CD4-positive, alpha-beta T cell treated with Interleukin-2 at 100 ng/mL for 4 hours (primary cell): ENCODE measurements at regions not wholly inside any gene's neighbourhood (a gene's known extent, or its start where the extent isn't known, plus 50 kb on each side); places are given as distances from the start of the nearest gene placed in this dataset.
"Not testable (repeated sequence)": the region's sequence is repeated elsewhere in the genome, so short reads cannot be mapped to it uniquely, and the experiment has no call there.

Experiments used
- DNase-seq: peaks from one replicate; pipeline ENCODE4 v3.0.0-alpha.2; 2020; ENCODE audit warnings: low spot score

GRCh38 chr21:18826562-18826961 lies 423.0 kb upstream of the TMPRSS15 start:
- no peak for DNase-seq

DNA sequence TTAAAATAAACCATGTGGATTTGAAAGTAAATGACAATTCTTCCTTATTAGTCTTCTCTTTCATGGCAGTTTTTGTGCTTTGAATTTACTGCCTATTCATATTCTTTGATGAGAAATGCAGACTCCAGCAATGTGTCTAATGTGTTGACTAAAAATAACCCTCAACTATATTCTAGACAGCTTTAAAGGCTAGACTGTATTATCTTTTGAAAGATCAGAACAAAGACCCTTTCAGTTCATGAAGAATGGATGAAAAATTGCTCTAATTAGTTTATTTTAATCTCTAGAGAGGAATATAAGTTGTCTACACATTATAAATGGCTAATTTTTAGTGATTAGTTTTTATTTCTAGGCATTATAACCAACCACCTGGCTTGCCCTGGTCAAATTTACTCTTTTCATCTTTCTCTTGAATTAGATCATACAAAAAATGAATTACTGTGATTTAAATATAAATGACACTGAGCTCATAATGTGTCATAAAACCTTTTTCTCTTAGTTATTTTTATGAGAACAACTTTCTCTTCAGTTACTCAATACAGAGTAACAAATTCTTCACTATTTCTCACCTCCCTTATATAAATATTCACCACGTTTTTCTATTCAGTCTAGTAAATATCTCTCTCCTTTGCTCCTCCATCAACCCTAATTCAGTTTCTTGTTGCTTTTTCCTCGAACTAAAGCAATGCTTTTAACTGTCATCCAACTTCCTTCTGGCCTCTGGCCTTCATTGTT lies 428.5 kb upstream of the TMPRSS15 start:
- DNase-seq = no peak

DNA sequence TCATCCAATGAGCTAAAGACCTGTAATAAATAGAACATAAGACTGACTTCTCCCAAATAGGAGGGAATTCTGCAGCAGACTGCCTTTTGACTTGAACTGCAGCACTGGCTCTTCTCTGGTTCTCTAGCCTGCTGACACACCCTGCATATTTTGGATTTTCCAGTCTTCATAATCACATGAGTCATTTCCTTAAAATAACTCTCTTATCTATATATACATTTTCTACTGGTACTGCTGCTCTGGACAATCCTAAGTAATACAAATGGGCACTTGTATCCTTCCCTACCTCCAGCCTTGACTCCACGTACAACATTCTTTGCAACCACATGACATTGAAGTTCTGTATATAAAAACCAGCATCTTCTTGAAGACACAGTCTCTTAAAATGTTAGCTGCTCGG lies 429.4 kb upstream of the TMPRSS15 start:
- no peak for DNase-seq

DNA sequence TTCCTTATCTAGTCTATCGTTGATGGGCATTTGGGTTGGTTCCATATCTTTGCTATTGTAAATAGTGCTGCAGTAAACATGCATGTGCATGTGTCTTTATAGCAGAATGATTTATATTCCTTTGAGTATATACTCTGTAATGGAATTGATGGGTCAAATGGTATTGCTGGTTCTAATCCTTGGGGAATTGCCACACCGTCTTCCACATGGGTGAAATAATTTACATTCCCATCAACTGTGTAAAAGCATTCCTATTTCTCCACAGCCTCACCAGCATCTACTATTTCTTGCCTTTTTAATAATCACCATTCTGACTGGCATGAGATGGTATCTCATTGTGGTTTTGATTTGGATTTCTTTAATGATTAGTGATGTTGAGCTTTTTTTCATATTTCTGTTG lies 430.5 kb upstream of the TMPRSS15 start:
- not testable (repeated sequence) for DNase-seq

- DNase-seq = no peak
These were observed 436.7 kb upstream of the TMPRSS15 start for GRCh38 chr21:18840239-18840638.

GRCh38 chr21:18857606-18858005 lies 454.0 kb upstream of the TMPRSS15 start:
- DNase-seq = not testable (repeated sequence)

GRCh38 chr21:18869104-18869503 lies 465.5 kb upstream of the TMPRSS15 start:
- DNase-seq = no peak

DNA sequence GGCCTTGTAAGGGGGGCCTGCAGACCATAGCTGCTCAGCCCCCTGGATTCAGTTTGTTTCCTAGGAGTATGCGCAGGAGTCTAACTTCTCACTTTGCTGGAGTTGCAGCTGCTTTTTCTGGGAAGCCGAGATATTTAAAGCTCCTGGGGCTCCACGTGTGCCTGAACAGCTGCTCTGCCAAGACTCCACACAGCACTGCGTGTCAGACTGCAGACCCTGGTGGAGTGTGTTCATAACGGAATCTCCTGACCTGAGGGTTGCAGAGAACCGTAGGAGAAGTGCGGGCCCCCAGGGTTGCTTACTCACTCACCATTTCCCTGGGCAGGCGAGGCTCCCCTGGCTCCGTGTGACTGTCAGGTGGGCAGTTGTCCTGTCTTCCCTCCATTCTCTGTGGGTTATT lies 474.3 kb upstream of the TMPRSS15 start:
- no peak for DNase-seq

GRCh38 chr21:18887922-18888602 lies 484.5 kb upstream of the TMPRSS15 start:
- DNase-seq = no peak

DNA sequence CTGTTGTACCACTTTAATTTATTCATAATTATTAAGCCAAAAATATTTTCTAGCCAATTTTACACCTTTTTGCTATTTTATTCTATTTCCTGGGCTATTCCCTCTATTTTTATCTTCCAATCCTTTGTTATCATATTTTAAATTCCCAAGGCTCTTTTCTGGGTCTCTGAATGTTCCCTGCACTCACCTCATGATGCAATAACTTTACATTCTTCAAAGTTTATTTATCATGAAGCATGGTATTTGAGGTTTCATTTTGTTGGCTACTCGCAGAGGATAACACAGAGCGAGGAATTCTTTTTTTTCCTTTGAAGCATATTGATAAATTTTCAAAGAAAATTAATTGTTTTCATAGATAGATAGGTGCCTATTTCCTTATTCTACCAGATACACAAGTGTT lies 489.8 kb upstream of the TMPRSS15 start:
- no peak for DNase-seq

GRCh38 chr21:18894387-18894786 lies 490.8 kb upstream of the TMPRSS15 start:
- DNase-seq = no peak

GRCh38 chr21:18899261-18899660 lies 495.7 kb upstream of the TMPRSS15 start:
- DNase-seq = no peak

DNA sequence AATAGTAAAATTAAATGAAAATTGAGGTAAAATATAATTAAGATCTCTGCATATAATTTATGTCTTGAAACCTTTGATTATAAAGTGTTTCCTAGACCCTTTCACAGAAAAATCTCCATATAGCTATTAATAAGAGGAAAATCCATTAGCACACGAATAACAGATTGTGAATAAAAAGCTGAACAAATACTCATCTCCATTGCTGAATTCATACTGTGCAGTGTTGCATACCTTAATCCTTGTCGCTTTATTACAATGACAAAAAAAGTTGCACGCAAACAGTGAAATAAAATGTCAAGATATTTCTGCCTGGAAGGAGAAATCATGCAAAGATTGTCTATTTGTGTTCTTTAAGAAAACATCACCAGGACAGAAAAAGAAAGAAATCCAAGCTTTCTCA lies 499.1 kb upstream of the TMPRSS15 start:
- no peak for DNase-seq

GRCh38 chr21:18907076-18907475 lies 503.5 kb upstream of the TMPRSS15 start:
- DNase-seq = no peak

DNA sequence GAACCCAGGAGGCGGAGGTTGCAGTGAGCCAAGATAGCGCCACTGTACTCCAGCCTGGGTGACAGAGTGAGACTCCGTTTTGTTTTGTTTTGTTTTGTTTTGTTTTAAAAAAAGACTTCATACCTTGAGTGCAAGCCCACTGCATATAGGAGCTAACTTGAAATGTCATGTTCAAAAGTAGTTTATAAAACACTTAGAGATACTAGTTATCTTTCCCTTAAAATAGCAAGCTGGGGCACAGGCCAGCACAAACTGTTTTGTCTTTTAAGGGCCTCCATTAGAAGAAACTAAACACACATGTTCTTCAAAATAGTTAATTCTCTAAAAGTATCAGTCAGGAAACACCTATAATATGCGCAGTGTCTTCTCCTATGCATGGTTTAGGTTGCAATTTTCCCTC lies 505.1 kb upstream of the TMPRSS15 start:
- no peak for DNase-seq

DNA sequence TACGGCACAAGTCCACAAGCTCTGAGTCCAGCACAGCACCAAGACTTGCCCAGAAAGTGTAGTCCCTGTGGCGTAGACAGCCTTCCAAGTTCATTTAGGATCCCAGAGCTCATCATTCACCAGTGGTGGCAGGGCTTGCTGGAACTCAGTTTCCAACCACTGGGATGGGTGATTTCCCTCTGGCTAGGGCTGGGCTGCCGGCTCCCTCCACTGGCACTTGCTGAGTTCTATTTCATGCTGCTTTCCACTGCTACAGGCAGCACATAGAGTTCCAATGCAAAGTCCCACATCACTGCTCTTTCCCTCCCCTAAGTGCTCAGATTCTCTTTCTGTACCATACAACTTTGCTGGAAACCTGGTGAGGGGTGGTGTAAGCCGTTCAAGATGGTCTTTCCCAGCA lies 510.3 kb upstream of the TMPRSS15 start:
- no peak for DNase-seq

- DNase-seq = no peak
These were observed 511.0 kb upstream of the TMPRSS15 start for GRCh38 chr21:18914570-18914969.

- no peak for DNase-seq
These were observed 514.0 kb upstream of the TMPRSS15 start for GRCh38 chr21:18917622-18918021.

GRCh38 chr21:18931237-18931636 lies 527.7 kb upstream of the TMPRSS15 start:
- DNase-seq = no peak

- no peak for DNase-seq
These were observed 533.8 kb upstream of the TMPRSS15 start for GRCh38 chr21:18937337-18937736.

DNA sequence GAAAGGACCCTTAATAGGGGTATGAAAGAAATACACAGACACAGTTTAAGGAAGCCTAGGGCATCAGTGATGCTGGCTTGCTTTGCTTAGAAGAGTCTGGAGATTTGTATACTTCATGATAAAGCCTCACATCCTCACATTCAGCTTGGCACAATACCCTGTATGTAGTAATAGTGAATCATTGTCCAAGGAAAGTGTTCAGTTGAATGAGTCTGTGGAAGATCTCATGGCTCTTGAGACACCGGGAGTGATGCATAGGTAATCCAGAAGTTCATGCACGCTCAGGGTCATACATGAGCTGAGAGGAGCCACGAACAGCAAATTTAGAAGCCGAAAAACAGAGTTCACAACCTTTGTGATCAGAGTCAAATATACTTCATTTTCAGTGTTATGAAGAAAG lies 537.2 kb upstream of the TMPRSS15 start:
- DNase-seq = no peak

- DNase-seq = no peak
These were observed 546.6 kb upstream of the TMPRSS15 start for GRCh38 chr21:18950045-18950740.
